ENCODE measurements at regions not wholly inside any gene's neighbourhood (a gene's known extent, or its start where the extent isn't known, plus 50 kb on each side); places are given as distances from the start of the nearest gene placed in this dataset.

Small RNA genes in the stretch of these regions (small RNA-seq; reads per million reads assigned to genes)
- gene RNU1-89P, result 0.02 to 0.41 reads per million in 2 experiments
- gene SERF1AP1, result 0 reads per million in 2 experiments

Measured in NCI-H460 (cell line).